ENCODE measurements at regions not wholly inside any gene's neighbourhood (a gene's known extent, or its start where the extent isn't known, plus 50 kb on each side); places are given as distances from the start of the nearest gene placed in this dataset.

GRCh38 chr20:16111852-16112412 lies 461.3 kb downstream of the KIF16B start:
- no peaks in the 10 kb centered on the region for H3K36me3 Mint-ChIP-seq
- no peaks in the 10 kb centered on the region for H3K4me1 Mint-ChIP-seq
- no peak overlapping the region for H3K4me3 Mint-ChIP-seq
- H3K27ac Mint-ChIP-seq, result no peak overlapping the region
- DNase-seq (ENCODE audit: low spot score in 2 of 2) (no peak), ATAC-seq (no peak)
- peaks cover 8% of the 10 kb centered on the region for H3K9me3 Mint-ChIP-seq

- DNase-seq (ENCODE audit: low spot score in 2 of 2), result no peak
- Mint-ChIP-seq H3K4me1 (no peaks in the 10 kb centered on the region), H3K9me3 (peaks cover 8% of the 10 kb centered on the region), H3K4me3 (no peak overlapping the region), H3K27ac (no peak overlapping the region), H3K36me3 (no peaks in the 10 kb centered on the region)
- ATAC-seq, result no peak
These were observed 461.9 kb downstream of the KIF16B start for GRCh38 chr20:16111172-16111832.

GRCh38 chr20:16107172-16107870 lies 465.9 kb downstream of the KIF16B start:
- ATAC-seq (no peak), DNase-seq (ENCODE audit: low spot score in 2 of 2) (no peak)
- peaks cover under 1% of the 10 kb centered on the region for H3K36me3 Mint-ChIP-seq
- peaks cover 2% of the 10 kb centered on the region for H3K9me3 Mint-ChIP-seq
- no peak overlapping the region for H3K27ac Mint-ChIP-seq
- no peak overlapping the region for H3K4me3 Mint-ChIP-seq
- H3K4me1 Mint-ChIP-seq, result no peaks in the 10 kb centered on the region

GRCh38 chr20:16106191-16106849 lies 466.9 kb downstream of the KIF16B start:
- ATAC-seq (no peak), DNase-seq (ENCODE audit: low spot score in 2 of 2) (no peak)
- Mint-ChIP-seq H3K9me3 (peaks cover 2% of the 10 kb centered on the region), H3K27ac (no peak overlapping the region), H3K4me3 (no peak overlapping the region), H3K36me3 (peaks cover 4% of the 10 kb centered on the region), H3K4me1 (no peaks in the 10 kb centered on the region)

- H3K27ac Mint-ChIP-seq, result no peak overlapping the region
- peaks cover 4% of the 10 kb centered on the region for H3K36me3 Mint-ChIP-seq
- H3K9me3 Mint-ChIP-seq, result peaks cover 5% of the 10 kb centered on the region
- H3K4me3 Mint-ChIP-seq, result no peak overlapping the region
- no peak for DNase-seq (ENCODE audit: low spot score in 2 of 2)
- no peak for ATAC-seq
- H3K4me1 Mint-ChIP-seq, result no peaks in the 10 kb centered on the region
These were observed 468.5 kb downstream of the KIF16B start for GRCh38 chr20:16104783-16105182.

Measured in stimulated activated effector memory CD8-positive, alpha-beta T cell treated with anti-CD3 and anti-CD28 coated beads, Interleukin-12 subunit alpha, Interleukin-12 subunit beta, amount 100 ng/mL, for 72 hours (primary cell).